ENCODE measurements at regions not wholly inside any gene's neighbourhood (a gene's known extent, or its start where the extent isn't known, plus 50 kb on each side); places are given as distances from the start of the nearest gene placed in this dataset.

- ATAC-seq, result no peak
- TF ChIP-seq JAZF1 (CRISPR knock-in tag; IDR thresholded peaks at IDR 0.05) (no peak), FOXJ3 (CRISPR knock-in tag; IDR thresholded peaks at IDR 0.05; ENCODE audit: borderline replicate concordance) (no peak), ZNF416 (CRISPR knock-in tag; IDR thresholded peaks at IDR 0.05) (no peak), ZNF425 (CRISPR knock-in tag; conservative IDR thresholded peaks at IDR 0.05) (no peak), ATF2 (CRISPR knock-in tag; IDR thresholded peaks at IDR 0.05; ENCODE audit: borderline replicate concordance, low read depth) (no peak), FOXK1 (CRISPR knock-in tag; IDR thresholded peaks at IDR 0.05) (no peak), SP1 (CRISPR knock-in tag; conservative IDR thresholded peaks at IDR 0.05) (no peak), AR (CRISPR knock-in tag; IDR thresholded peaks at IDR 0.05) (no peak), ZNF281 (CRISPR knock-in tag; IDR thresholded peaks at IDR 0.05) (no peak), ZNF512 (CRISPR knock-in tag; IDR thresholded peaks at IDR 0.05; ENCODE audit: borderline replicate concordance) (no peak), ATF3 (CRISPR knock-in tag; conservative IDR thresholded peaks at IDR 0.05) (no peak), NFYB (CRISPR knock-in tag; conservative IDR thresholded peaks at IDR 0.05; ENCODE audit: low read depth) (no peak), ZNF317 (CRISPR knock-in tag; IDR thresholded peaks at IDR 0.05; ENCODE audit: borderline replicate concordance, low read depth) (no peak), GTF2I (CRISPR knock-in tag; conservative IDR thresholded peaks at IDR 0.05) (no peak), ZNF671 (CRISPR knock-in tag; IDR thresholded peaks at IDR 0.05) (no peak), TEAD4 (CRISPR knock-in tag; IDR thresholded peaks at IDR 0.05) (no peak), TCF7 (CRISPR knock-in tag; IDR thresholded peaks at IDR 0.05; ENCODE audit: low read depth) (no peak), PREB (CRISPR knock-in tag; IDR thresholded peaks at IDR 0.05; ENCODE audit: borderline replicate concordance) (no peak)
- Mint-ChIP-seq H3K27me3 (ENCODE audit: low read depth) (no peaks in the 10 kb centered on the region), H3K9me3 (peaks cover 14% of the 10 kb centered on the region), H3K27ac (no peak overlapping the region), H3K36me3 (no peaks in the 10 kb centered on the region), H3K4me1 (0 out of 2 replicates have a peak, but pooled peaks cover 2% of the 10 kb centered on the region), H3K4me3 (no peak overlapping the region)
- CTCF ChIA-PET, result no interaction called here
- no peak for DNase-seq (ENCODE audit: low spot score)
- POLR2A ChIA-PET, result no interaction called here
Observed at GRCh38 chr15:94141802-94142201, 89.6 kb upstream of the MCTP2 start.
